ENCODE measurements at regions not wholly inside any gene's neighbourhood (a gene's known extent, or its start where the extent isn't known, plus 50 kb on each side); places are given as distances from the start of the nearest gene placed in this dataset.

DNA sequence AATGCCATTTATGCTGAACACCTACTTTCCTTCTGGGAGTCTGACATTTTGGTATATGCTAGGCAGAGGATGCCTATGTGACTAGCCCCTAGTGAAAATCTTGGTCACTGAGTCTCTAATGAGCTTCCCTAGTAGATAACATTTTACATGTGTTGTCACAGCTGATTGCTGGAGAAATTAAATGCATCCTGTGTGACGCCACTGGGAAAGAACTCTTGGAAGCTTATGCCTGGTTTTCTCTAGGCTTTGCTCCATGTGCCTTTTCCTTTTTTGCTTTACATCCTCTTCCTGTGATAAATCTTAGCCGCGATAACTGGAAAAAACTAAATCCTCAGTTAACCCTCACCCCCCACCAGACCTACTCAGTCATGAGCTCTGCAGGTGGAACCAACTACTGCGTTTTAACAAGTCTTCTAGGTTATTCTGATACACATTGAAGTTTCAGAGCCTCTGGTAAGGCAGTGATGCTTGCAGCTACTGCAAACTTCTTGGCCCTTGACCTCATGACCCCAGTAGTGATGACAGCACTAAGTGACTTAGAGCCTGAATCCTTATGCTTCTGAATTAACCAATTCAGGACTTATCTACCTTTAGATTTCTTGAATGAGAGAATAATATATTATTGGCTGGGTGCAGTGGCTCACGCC lies 292.4 kb upstream of the SOX14 start:
- TF ChIP-seq, protein P1, sequence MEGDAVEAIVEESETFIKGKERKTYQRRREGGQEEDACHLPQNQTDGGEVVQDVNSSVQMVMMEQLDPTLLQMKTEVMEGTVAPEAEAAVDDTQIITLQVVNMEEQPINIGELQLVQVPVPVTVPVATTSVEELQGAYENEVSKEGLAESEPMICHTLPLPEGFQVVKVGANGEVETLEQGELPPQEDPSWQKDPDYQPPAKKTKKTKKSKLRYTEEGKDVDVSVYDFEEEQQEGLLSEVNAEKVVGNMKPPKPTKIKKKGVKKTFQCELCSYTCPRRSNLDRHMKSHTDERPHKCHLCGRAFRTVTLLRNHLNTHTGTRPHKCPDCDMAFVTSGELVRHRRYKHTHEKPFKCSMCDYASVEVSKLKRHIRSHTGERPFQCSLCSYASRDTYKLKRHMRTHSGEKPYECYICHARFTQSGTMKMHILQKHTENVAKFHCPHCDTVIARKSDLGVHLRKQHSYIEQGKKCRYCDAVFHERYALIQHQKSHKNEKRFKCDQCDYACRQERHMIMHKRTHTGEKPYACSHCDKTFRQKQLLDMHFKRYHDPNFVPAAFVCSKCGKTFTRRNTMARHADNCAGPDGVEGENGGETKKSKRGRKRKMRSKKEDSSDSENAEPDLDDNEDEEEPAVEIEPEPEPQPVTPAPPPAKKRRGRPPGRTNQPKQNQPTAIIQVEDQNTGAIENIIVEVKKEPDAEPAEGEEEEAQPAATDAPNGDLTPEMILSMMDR (conservative IDR thresholded peaks at IDR 0.05; ENCODE audit: low read length) = no peak
- TF ChIP-seq EZH2phosphoT487 (IDR thresholded peaks at IDR 0.05; ENCODE audit: borderline replicate concordance, low read depth, low read length) = no peak
